ENCODE measurements at regions not wholly inside any gene's neighbourhood (a gene's known extent, or its start where the extent isn't known, plus 50 kb on each side); places are given as distances from the start of the nearest gene placed in this dataset.

GRCh38 chr1:65527190-65527589 is 106.7 kb downstream of the LEPR start:
- no peak for DNase-seq (ENCODE audit: low spot score)
- H3K9me3 ChIP-seq (ENCODE audit: low read depth), result no peaks in the 10 kb centered on the region
- TF ChIP-seq EZH2 (IDR thresholded peaks at IDR 0.05; ENCODE audit: borderline replicate concordance) (no peak), EZH2phosphoT487 (IDR thresholded peaks at IDR 0.05; ENCODE audit: low read depth, severe bottlenecking, unreplicated experiment) (no peak)
- TF ChIP-seq, protein P1, sequence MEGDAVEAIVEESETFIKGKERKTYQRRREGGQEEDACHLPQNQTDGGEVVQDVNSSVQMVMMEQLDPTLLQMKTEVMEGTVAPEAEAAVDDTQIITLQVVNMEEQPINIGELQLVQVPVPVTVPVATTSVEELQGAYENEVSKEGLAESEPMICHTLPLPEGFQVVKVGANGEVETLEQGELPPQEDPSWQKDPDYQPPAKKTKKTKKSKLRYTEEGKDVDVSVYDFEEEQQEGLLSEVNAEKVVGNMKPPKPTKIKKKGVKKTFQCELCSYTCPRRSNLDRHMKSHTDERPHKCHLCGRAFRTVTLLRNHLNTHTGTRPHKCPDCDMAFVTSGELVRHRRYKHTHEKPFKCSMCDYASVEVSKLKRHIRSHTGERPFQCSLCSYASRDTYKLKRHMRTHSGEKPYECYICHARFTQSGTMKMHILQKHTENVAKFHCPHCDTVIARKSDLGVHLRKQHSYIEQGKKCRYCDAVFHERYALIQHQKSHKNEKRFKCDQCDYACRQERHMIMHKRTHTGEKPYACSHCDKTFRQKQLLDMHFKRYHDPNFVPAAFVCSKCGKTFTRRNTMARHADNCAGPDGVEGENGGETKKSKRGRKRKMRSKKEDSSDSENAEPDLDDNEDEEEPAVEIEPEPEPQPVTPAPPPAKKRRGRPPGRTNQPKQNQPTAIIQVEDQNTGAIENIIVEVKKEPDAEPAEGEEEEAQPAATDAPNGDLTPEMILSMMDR (IDR thresholded peaks at IDR 0.05; ENCODE audit: poor library complexity), result no peak
- H3K27ac ChIP-seq, result no peak overlapping the region
- H3K79me2 ChIP-seq, result no peaks in the 10 kb centered on the region
- WGBS (ENCODE audit: low lambda C conversion rate, missing lambda C conversion rate), result 45% methylated on average over 3 of the region's 3 CpGs
- no peak overlapping the region for H2AFZ ChIP-seq
- H3K9me2 ChIP-seq (replicated peaks; ENCODE audit: insufficient read depth), result no peaks in the 10 kb centered on the region
- peak overlapping the region; percentile 22 for H3K4me2 ChIP-seq
- H3K36me3 ChIP-seq (replicated peaks; ENCODE audit: insufficient read depth, low read depth), result no peaks in the 10 kb centered on the region
- H3K27me3 ChIP-seq, result peaks cover 47% of the 10 kb centered on the region
- H3K4me1 ChIP-seq (ENCODE audit: insufficient read depth), result no peaks in the 10 kb centered on the region
- H4K20me1 ChIP-seq (ENCODE audit: insufficient read depth, poor library complexity, severe bottlenecking), result no peaks in the 10 kb centered on the region
- no peak overlapping the region for H3K4me3 ChIP-seq

DNA sequence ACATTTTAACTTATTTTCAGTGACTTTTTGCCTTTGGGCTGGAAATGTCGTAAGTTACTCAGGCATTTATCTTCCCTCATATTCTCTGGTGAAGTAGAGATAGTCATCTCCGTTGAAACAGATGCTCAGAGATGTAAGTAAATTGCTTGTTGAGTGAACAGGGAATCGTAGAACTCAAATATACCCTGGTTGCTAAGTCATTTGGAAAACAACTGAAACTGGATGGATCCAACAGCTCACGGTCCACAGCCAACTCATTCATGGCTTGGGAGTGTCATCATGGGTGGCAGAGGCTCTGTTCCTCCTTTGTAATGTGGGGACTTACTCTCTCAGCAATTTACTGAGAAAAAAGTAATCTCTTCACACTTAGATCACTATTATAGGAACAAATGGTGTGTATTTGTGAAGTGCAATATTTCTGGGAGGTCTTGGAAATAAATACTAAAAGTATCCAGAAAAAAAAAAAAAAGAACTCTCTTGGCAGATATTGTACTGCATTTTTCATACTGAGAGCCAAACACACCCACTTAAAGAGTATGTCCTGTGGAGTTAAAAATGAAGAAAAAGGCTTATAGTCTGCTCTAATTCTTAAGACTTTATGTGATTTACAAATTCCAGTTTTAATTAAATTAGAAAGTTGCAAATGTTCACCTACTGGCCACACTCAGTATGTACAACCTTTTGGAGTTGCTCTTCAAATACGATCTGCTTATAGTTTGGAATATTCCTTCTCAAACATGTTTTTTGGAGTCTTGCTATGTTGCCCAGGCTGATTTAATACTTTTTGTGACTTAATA is 107.4 kb downstream of the LEPR start:
- Histone ChIP-seq H3K9me2 (replicated peaks; ENCODE audit: insufficient read depth) (no peaks in the 10 kb centered on the region), H3K4me3 (no peak overlapping the region), H3K27ac (no peak overlapping the region), H3K4me2 (no peak overlapping the region), H3K4me1 (ENCODE audit: insufficient read depth) (no peaks in the 10 kb centered on the region), H4K20me1 (ENCODE audit: insufficient read depth, poor library complexity, severe bottlenecking) (no peaks in the 10 kb centered on the region), H3K79me2 (no peaks in the 10 kb centered on the region), H3K36me3 (replicated peaks; ENCODE audit: insufficient read depth, low read depth) (no peaks in the 10 kb centered on the region), H3K9me3 (ENCODE audit: low read depth) (no peaks in the 10 kb centered on the region), H3K27me3 (peaks cover 47% of the 10 kb centered on the region), H2AFZ (no peak overlapping the region)
- WGBS (ENCODE audit: low lambda C conversion rate, missing lambda C conversion rate), result 43% methylated on average over 5 of the region's 5 CpGs
- DNase-seq (ENCODE audit: low spot score), result no peak
- no peak for TF ChIP-seq EZH2phosphoT487 (IDR thresholded peaks at IDR 0.05; ENCODE audit: low read depth, severe bottlenecking, unreplicated experiment)
- TF ChIP-seq, protein P1 (IDR thresholded peaks at IDR 0.05; ENCODE audit: poor library complexity), result peak; percentile 14

- Histone ChIP-seq H3K4me1 (ENCODE audit: insufficient read depth) (no peaks in the 10 kb centered on the region), H3K36me3 (replicated peaks; ENCODE audit: insufficient read depth, low read depth) (no peaks in the 10 kb centered on the region), H3K27me3 (peaks cover 9% of the 10 kb centered on the region), H3K4me2 (no peak overlapping the region), H3K27ac (no peak overlapping the region), H3K9me2 (replicated peaks; ENCODE audit: insufficient read depth) (no peaks in the 10 kb centered on the region), H3K79me2 (no peaks in the 10 kb centered on the region), H2AFZ (no peak overlapping the region), H4K20me1 (ENCODE audit: insufficient read depth, poor library complexity, severe bottlenecking) (no peaks in the 10 kb centered on the region), H3K9me3 (ENCODE audit: low read depth) (no peaks in the 10 kb centered on the region), H3K4me3 (no peak overlapping the region)
- no peak for DNase-seq (ENCODE audit: low spot score)
- WGBS (ENCODE audit: low lambda C conversion rate, missing lambda C conversion rate), result 80% methylated on average over 4 of the region's 4 CpGs
- TF ChIP-seq, protein P1 (IDR thresholded peaks at IDR 0.05; ENCODE audit: poor library complexity), result no peak
- TF ChIP-seq EZH2 (IDR thresholded peaks at IDR 0.05; ENCODE audit: borderline replicate concordance), result no peak
- TF ChIP-seq EZH2phosphoT487 (IDR thresholded peaks at IDR 0.05; ENCODE audit: low read depth, severe bottlenecking, unreplicated experiment), result no peak
Observed at GRCh38 chr1:65531972-65532570, 111.6 kb downstream of the LEPR start.

Measured in hepatocyte (in vitro differentiated cells).